ENCODE measurements at regions not wholly inside any gene's neighbourhood (a gene's known extent, or its start where the extent isn't known, plus 50 kb on each side); places are given as distances from the start of the nearest gene placed in this dataset.

- H3K36me3 ChIP-seq (ENCODE audit: control insufficient read depth, insufficient read depth, low read length): no peaks in the 10 kb centered on the region
- H3K4me1 Mint-ChIP-seq (ENCODE audit: low read depth, unreplicated experiment): no peaks in the 10 kb centered on the region
- H3K4me3 ChIP-seq (ENCODE audit: low read depth, low read length): no peak overlapping the region
- H3K27me3 ChIP-seq (replicated peaks; ENCODE audit: control insufficient read depth, insufficient read depth, low read length): no peaks in the 10 kb centered on the region
- peaks cover 7% of the 10 kb centered on the region for H3K9me3 ChIP-seq
- POLR2A ChIA-PET: no interaction called here
- no peak overlapping the region for H3K27ac Mint-ChIP-seq (ENCODE audit: unreplicated experiment)
- H3K4me3 Mint-ChIP-seq (ENCODE audit: unreplicated experiment): no peak overlapping the region
- H3K4me1 ChIP-seq: no peaks in the 10 kb centered on the region
- no peak for TF ChIP-seq CTCF (IDR thresholded peaks at IDR 0.05; ENCODE audit: insufficient read depth in 1 of 2, low read depth in 1 of 2, low read length in 1 of 2, severe bottlenecking in 1 of 2, unreplicated experiment in 1 of 2)
- H3K27me3 Mint-ChIP-seq (ENCODE audit: insufficient read depth, unreplicated experiment): no peaks in the 10 kb centered on the region
- no peaks in the 10 kb centered on the region for H3K36me3 Mint-ChIP-seq (ENCODE audit: insufficient read depth, unreplicated experiment)
- peaks cover 13% of the 10 kb centered on the region for H3K9me3 Mint-ChIP-seq (ENCODE audit: unreplicated experiment)
- BruUV-seq (replicated peaks): no TSS peak
- DNase-seq: no peak
- CTCF ChIA-PET: no interaction called here
- intact Hi-C loops (cut with micrococcal nuclease; ENCODE audit: unreplicated experiment): loop anchor here (5.0 kb wide), 1 partner anchor 258 kb away; no protein-coding TSS in a partner anchor
Observed at GRCh38 chr7:81074406-81074805, 155.6 kb upstream of the SEMA3C start.

- H3K36me3 ChIP-seq (ENCODE audit: control insufficient read depth, insufficient read depth, low read length): no peaks in the 10 kb centered on the region
- no peaks in the 10 kb centered on the region for H3K27me3 ChIP-seq (replicated peaks; ENCODE audit: control insufficient read depth, insufficient read depth, low read length)
- H3K4me3 ChIP-seq (ENCODE audit: low read depth, low read length): no peak overlapping the region
- no peak for DNase-seq
- no peaks in the 10 kb centered on the region for H3K4me1 ChIP-seq
- Mint-ChIP-seq H3K9me3 (ENCODE audit: unreplicated experiment) (peaks cover 13% of the 10 kb centered on the region), H3K36me3 (ENCODE audit: insufficient read depth, unreplicated experiment) (no peaks in the 10 kb centered on the region), H3K27ac (ENCODE audit: unreplicated experiment) (peak overlapping the region; percentile 13), H3K4me1 (ENCODE audit: low read depth, unreplicated experiment) (no peaks in the 10 kb centered on the region), H3K4me3 (ENCODE audit: unreplicated experiment) (no peak overlapping the region), H3K27me3 (ENCODE audit: insufficient read depth, unreplicated experiment) (no peaks in the 10 kb centered on the region)
- no peak for TF ChIP-seq CTCF (IDR thresholded peaks at IDR 0.05; ENCODE audit: insufficient read depth in 1 of 2, low read depth in 1 of 2, low read length in 1 of 2, severe bottlenecking in 1 of 2, unreplicated experiment in 1 of 2)
- no TSS peak for BruUV-seq (replicated peaks)
- POLR2A ChIA-PET: no interaction called here
- H3K9me3 ChIP-seq: peaks cover 7% of the 10 kb centered on the region
- CTCF ChIA-PET: no interaction called here
- intact Hi-C loops (cut with micrococcal nuclease; ENCODE audit: unreplicated experiment): loop anchor here (5.0 kb wide), 1 partner anchor 258 kb away; no protein-coding TSS in a partner anchor
Observed at GRCh38 chr7:81073931-81074251, 155.0 kb upstream of the SEMA3C start.

- no peak for TF ChIP-seq CTCF (IDR thresholded peaks at IDR 0.05; ENCODE audit: insufficient read depth in 1 of 2, low read depth in 1 of 2, low read length in 1 of 2, severe bottlenecking in 1 of 2, unreplicated experiment in 1 of 2)
- no peaks in the 10 kb centered on the region for H3K36me3 Mint-ChIP-seq (ENCODE audit: insufficient read depth, unreplicated experiment)
- no peaks in the 10 kb centered on the region for H3K27me3 Mint-ChIP-seq (ENCODE audit: insufficient read depth, unreplicated experiment)
- H3K9me3 ChIP-seq: no peaks in the 10 kb centered on the region
- POLR2A ChIA-PET: no interaction called here
- H3K4me1 Mint-ChIP-seq (ENCODE audit: low read depth, unreplicated experiment): no peaks in the 10 kb centered on the region
- CTCF ChIA-PET: no interaction called here
- no peaks in the 10 kb centered on the region for H3K9me3 Mint-ChIP-seq (ENCODE audit: unreplicated experiment)
- H3K4me1 ChIP-seq: no peaks in the 10 kb centered on the region
- BruUV-seq (replicated peaks): no TSS peak
- H3K27me3 ChIP-seq (replicated peaks; ENCODE audit: control insufficient read depth, insufficient read depth, low read length): no peaks in the 10 kb centered on the region
- no peaks in the 10 kb centered on the region for H3K36me3 ChIP-seq (ENCODE audit: control insufficient read depth, insufficient read depth, low read length)
- no peak overlapping the region for H3K27ac Mint-ChIP-seq (ENCODE audit: unreplicated experiment)
- intact Hi-C loops (cut with micrococcal nuclease; ENCODE audit: unreplicated experiment): loop anchor here (5.0 kb wide), 1 partner anchor 261 kb away; no protein-coding TSS in a partner anchor
- H3K4me3 Mint-ChIP-seq (ENCODE audit: unreplicated experiment): no peak overlapping the region
- no peak for DNase-seq
- no peak overlapping the region for H3K4me3 ChIP-seq (ENCODE audit: low read depth, low read length)
Observed at GRCh38 chr7:81070956-81071355, 152.1 kb upstream of the SEMA3C start.
